Stomach (tissue), 8 donors: ENCODE measurements at regions not wholly inside any gene's neighbourhood (a gene's known extent, or its start where the extent isn't known, plus 50 kb on each side); places are given as distances from the start of the nearest gene placed in this dataset.

ENCODE experiments used
- DNase-seq, 2 donors: peaks; one replicate each; pipeline versions ENCODE4 v3.0.0 to v3.0.0-alpha.2; 2013 to 2019
- H3K27ac ChIP-seq, 5 donors: fragments of 200-600 bp in 4 of 5; sonication (generic) in 4 of 5; one replicate each; pipeline ENCODE4 v1.5.1; 2013 to 2019; ENCODE audit warnings: mild to moderate bottlenecking in 1 of 5, moderate library complexity in 1 of 5
- H3K27me3 ChIP-seq, 3 donors: fragments of 200-600 bp; sonication (generic); one replicate each; pipeline ENCODE4 v1.5.1; 2017 to 2019; ENCODE audit warnings: mixed run types in 1 of 3
- H3K36me3 ChIP-seq, 4 donors: fragments of 200-600 bp; sonication (generic); 1 replicate in 3 of 4; 2 replicates in 1 of 4; pipeline ENCODE4 v1.5.1; 2016 to 2019
- H3K4me1 ChIP-seq, 4 donors: fragments of 200-600 bp; sonication (generic); one replicate each; pipeline ENCODE4 v1.5.1; 2016 to 2019
- H3K4me3 ChIP-seq, 4 donors: fragments of 200-600 bp; sonication (generic) in 3 of 4; one replicate each; pipeline ENCODE4 v1.5.1; 2016 to 2019; ENCODE audit warnings: mild to moderate bottlenecking in 1 of 4
- H3K9me3 ChIP-seq, 4 donors: fragments of 200-600 bp; sonication (generic); one replicate each; pipeline ENCODE4 v1.5.1; 2016 to 2019
- EP300 ChIP-seq: sonication (generic); formaldehyde crosslinking; IDR thresholded peaks from one replicate; pipeline ENCODE4 v1.6.1; 2017; ENCODE audit warnings: antibody characterized with exemption
- POLR2A ChIP-seq, 4 donors: fragments of 450-650 bp; IDR thresholded peaks; one replicate each; pipeline ENCODE4 v1.6.1; 2016; ENCODE audit warnings: antibody characterized with exemption in 4 of 4, control low read depth in 2 of 4, mild to moderate bottlenecking in 1 of 4, moderate library complexity in 1 of 4
- POLR2AphosphoS5 ChIP-seq, 3 donors: sonication (generic); formaldehyde crosslinking; IDR thresholded peaks; one replicate each; pipeline ENCODE4 v1.6.1; 2016; ENCODE audit warnings: antibody characterized with exemption in 3 of 3
- WGBS, 5 donors: extraction: QIAGEN DNeasy Blood & Tissue Kit in 3 of 5; methylation state at CpG; one replicate each; pipeline versions ENCODE4 v1.1.5 to v1.1.7; 2013 to 2018; 5-methylcytosine and 5-hydroxymethylcytosine counted together
- intact Hi-C: fragments of 100-400 bp; cut with DNase I; formaldehyde crosslinking; loops from one replicate; pipeline ENCODE4 v1.15.1; 2023; ENCODE audit warnings: low total_unique reads
- TF ChIP-seq, protein P1 (sequence below), 7 experiments: fragments of 450-650 bp in 4 of 7; fragments of 200-600 bp in 3 of 7; sonication (generic) in 3 of 7; IDR thresholded peaks; one replicate each; pipeline ENCODE4 v1.5.1; 2016 to 2019; ENCODE audit warnings: antibody characterized with exemption in 7 of 7, control low read depth in 2 of 7, mild to moderate bottlenecking in 1 of 7
- donor health status: healthy with polysubstance abuse.
- donor health status: Bipolar disorder and iron deficiency.
- donor health status: healthy.

DNA sequence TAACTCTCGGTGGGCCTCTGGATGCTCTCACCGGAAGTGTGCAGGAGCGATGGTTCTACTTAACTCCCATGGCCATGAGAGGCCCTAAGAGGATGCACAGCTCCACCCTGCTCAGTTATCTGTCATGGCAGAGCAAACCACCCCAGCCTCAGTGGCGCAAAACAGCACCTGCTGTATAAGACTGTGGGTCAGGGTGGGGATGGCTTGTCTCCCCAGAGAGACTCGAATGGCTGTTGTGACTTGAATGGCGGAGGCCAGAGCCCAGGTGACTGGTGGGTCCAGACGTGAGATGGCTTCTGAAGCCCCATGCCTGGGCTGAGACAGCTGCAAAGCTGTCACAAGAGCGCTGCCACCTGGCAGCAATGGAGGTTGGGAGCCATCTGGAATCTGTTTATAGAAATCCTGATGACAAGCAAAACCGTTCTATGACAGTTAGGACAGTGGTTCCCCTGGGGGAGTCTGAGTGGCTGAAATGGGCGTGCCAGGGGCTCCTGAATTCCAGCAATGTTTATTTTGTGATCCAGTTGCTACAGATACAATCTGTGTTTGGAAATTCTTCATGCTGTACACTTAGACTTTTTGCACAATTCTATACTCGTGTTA lies 490.5 kb downstream of the TCERG1L start:
- intact Hi-C loops, result no loop called here
- Histone ChIP-seq H3K9me3 (peaks cover 4 to 30% (median 14%) of the 10 kb centered on the region in 4 donors), H3K36me3 (no peaks in the 10 kb centered on the region), H3K4me1 (no peaks in the 10 kb centered on the region), H3K27ac (no peak overlapping the region), H3K4me3 (no peak overlapping the region), H3K27me3 (no peaks in the 10 kb centered on the region)
- WGBS, 5 donors, result 47 to 73% (median 68%) methylated on average over 9 to 11 of the region's 11 CpGs
- no peak for TF ChIP-seq EP300
- TF ChIP-seq, protein P1, sequence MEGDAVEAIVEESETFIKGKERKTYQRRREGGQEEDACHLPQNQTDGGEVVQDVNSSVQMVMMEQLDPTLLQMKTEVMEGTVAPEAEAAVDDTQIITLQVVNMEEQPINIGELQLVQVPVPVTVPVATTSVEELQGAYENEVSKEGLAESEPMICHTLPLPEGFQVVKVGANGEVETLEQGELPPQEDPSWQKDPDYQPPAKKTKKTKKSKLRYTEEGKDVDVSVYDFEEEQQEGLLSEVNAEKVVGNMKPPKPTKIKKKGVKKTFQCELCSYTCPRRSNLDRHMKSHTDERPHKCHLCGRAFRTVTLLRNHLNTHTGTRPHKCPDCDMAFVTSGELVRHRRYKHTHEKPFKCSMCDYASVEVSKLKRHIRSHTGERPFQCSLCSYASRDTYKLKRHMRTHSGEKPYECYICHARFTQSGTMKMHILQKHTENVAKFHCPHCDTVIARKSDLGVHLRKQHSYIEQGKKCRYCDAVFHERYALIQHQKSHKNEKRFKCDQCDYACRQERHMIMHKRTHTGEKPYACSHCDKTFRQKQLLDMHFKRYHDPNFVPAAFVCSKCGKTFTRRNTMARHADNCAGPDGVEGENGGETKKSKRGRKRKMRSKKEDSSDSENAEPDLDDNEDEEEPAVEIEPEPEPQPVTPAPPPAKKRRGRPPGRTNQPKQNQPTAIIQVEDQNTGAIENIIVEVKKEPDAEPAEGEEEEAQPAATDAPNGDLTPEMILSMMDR (IDR thresholded peaks at IDR 0.05), result no peak
- no peak for TF ChIP-seq POLR2AphosphoS5 (IDR thresholded peaks at IDR 0.05)
- TF ChIP-seq POLR2A (IDR thresholded peaks at IDR 0.05), result no peak
- no peak for DNase-seq

GRCh38 chr10:130824230-130825014 lies 487.1 kb downstream of the TCERG1L start:
- no peaks in the 10 kb centered on the region for H3K4me1 ChIP-seq
- H3K9me3 ChIP-seq, result peaks cover 6 to 33% (median 20%) of the 10 kb centered on the region in 4 donors
- no peak overlapping the region for H3K27ac ChIP-seq
- 79 to 88% (median 80%) methylated on average over 4 of the region's 4 CpGs for WGBS, 5 donors
- TF ChIP-seq EP300 (no peak), POLR2A (IDR thresholded peaks at IDR 0.05) (no peak), POLR2AphosphoS5 (IDR thresholded peaks at IDR 0.05) (no peak)
- TF ChIP-seq, protein P1 (IDR thresholded peaks at IDR 0.05), result no peak
- H3K27me3 ChIP-seq, result no peaks in the 10 kb centered on the region
- DNase-seq, result no peak
- H3K36me3 ChIP-seq, result no peaks in the 10 kb centered on the region
- H3K4me3 ChIP-seq, result no peak overlapping the region
- intact Hi-C loops, result no loop called here

GRCh38 chr10:130833596-130833995 lies 477.9 kb downstream of the TCERG1L start:
- no peak overlapping the region for H3K4me3 ChIP-seq
- 83 to 88% (median 85%) methylated on average over 14 of the region's 14 CpGs for WGBS, 5 donors
- DNase-seq, result no peak
- TF ChIP-seq EP300 (no peak), POLR2A (IDR thresholded peaks at IDR 0.05) (no peak), POLR2AphosphoS5 (IDR thresholded peaks at IDR 0.05) (no peak)
- TF ChIP-seq, protein P1 (IDR thresholded peaks at IDR 0.05), result no peak
- peaks cover 0 to 8% (median 0%) of the 10 kb centered on the region in 4 donors for H3K9me3 ChIP-seq
- no peak overlapping the region for H3K27ac ChIP-seq
- H3K27me3 ChIP-seq, result peaks cover 0 to 5% (median 0%) of the 10 kb centered on the region in 3 donors
- intact Hi-C loops, result no loop called here
- no peaks in the 10 kb centered on the region for H3K36me3 ChIP-seq
- H3K4me1 ChIP-seq, result no peaks in the 10 kb centered on the region

GRCh38 chr10:130834170-130834569 lies 477.4 kb downstream of the TCERG1L start:
- peaks cover 0 to 8% (median 0%) of the 10 kb centered on the region in 4 donors for H3K9me3 ChIP-seq
- H3K4me1 ChIP-seq, result no peaks in the 10 kb centered on the region
- no peak for DNase-seq
- H3K4me3 ChIP-seq, result no peak overlapping the region
- no peaks in the 10 kb centered on the region for H3K36me3 ChIP-seq
- TF ChIP-seq, protein P1 (IDR thresholded peaks at IDR 0.05), result no peak
- TF ChIP-seq POLR2AphosphoS5 (IDR thresholded peaks at IDR 0.05), result no peak
- TF ChIP-seq POLR2A (IDR thresholded peaks at IDR 0.05), result no peak
- H3K27me3 ChIP-seq, result peaks cover 0 to 5% (median 0%) of the 10 kb centered on the region in 3 donors
- WGBS, 5 donors, result 75 to 76% (median 76%) methylated on average over 15 of the region's 15 CpGs
- intact Hi-C loops, result no loop called here
- no peak overlapping the region for H3K27ac ChIP-seq
